GM23338 (cell line): ENCODE measurements at regions not wholly inside any gene's neighbourhood (a gene's known extent, or its start where the extent isn't known, plus 50 kb on each side); places are given as distances from the start of the nearest gene placed in this dataset.

Experiments used
- CREB1 ChIP-seq: fragments of 250-450 bp; sonication (Bioruptor Pico); IDR thresholded peaks from 2 replicates; pipeline ENCODE4 v1.5.0; 2020; ENCODE audit warnings: low read depth, mild to moderate bottlenecking, moderate library complexity
- CTCF ChIP-seq, 2 experiments: fragments of 200-600 bp in 1 of 2; sonication (generic) in 1 of 2; conservative IDR thresholded peaks; 2 replicates each; pipeline versions ENCODE4 v1.5.1 to v1.6.1; 2016 to 2017; ENCODE audit warnings: antibody characterized with exemption in 2 of 2, low read depth in 2 of 2, mild to moderate bottlenecking in 2 of 2, moderate library complexity in 1 of 2
- EZH2 ChIP-seq: fragments of 200-600 bp; sonication (generic); IDR thresholded peaks from one replicate; pipeline ENCODE4 v1.8.0; 2017; ENCODE audit warnings: antibody characterized with exemption, mild to moderate bottlenecking, low read depth; ENCODE audit not compliant: unreplicated experiment
- EZH2phosphoT487 ChIP-seq: fragments of 200-600 bp; sonication (generic); IDR thresholded peaks from one replicate; pipeline ENCODE4 v1.8.1; 2018; ENCODE audit warnings: antibody characterized with exemption; ENCODE audit not compliant: unreplicated experiment
- JUNB ChIP-seq: IDR thresholded peaks from one replicate; pipeline ENCODE4 v1.6.1; 2016; ENCODE audit warnings: antibody characterized with exemption; ENCODE audit not compliant: unreplicated experiment
- NANOG ChIP-seq: IDR thresholded peaks from 2 replicates; pipeline ENCODE4 v1.6.1; 2016; ENCODE audit warnings: antibody characterized with exemption, borderline replicate concordance
- POLR2AphosphoS5 ChIP-seq: IDR thresholded peaks from 2 replicates; pipeline ENCODE4 v1.6.1; 2016; ENCODE audit warnings: antibody characterized with exemption, low read depth
- REST ChIP-seq: IDR thresholded peaks from one replicate; pipeline ENCODE4 v1.6.1; 2018; ENCODE audit warnings: antibody characterized with exemption; ENCODE audit not compliant: unreplicated experiment
- ZNF331 ChIP-seq: fragments of 250-450 bp; sonication (Bioruptor Pico); IDR thresholded peaks from 2 replicates; pipeline ENCODE4 v1.5.0; 2020; ENCODE audit warnings: low read depth, mild to moderate bottlenecking, moderate library complexity

GRCh38 chr10:91565226-91565625 lies 67.6 kb downstream of the PPP1R3C start:
- TF ChIP-seq CTCF (conservative IDR thresholded peaks at IDR 0.05; ENCODE audit: low read depth in 2 of 2) (no peak), POLR2AphosphoS5 (no peak), CREB1 (no peak), EZH2phosphoT487 (no peak), REST (no peak), ZNF331 (CRISPR knock-in tag) (no peak), EZH2 (no peak), JUNB (no peak), NANOG (no peak)
